Stomach (tissue), 4 donors: ENCODE measurements at regions not wholly inside any gene's neighbourhood (a gene's known extent, or its start where the extent isn't known, plus 50 kb on each side); places are given as distances from the start of the nearest gene placed in this dataset.

Experiments used
- POLR2A ChIP-seq, 4 donors: fragments of 450-650 bp; IDR thresholded peaks; one replicate each; pipeline ENCODE4 v1.6.1; 2016; ENCODE audit warnings: antibody characterized with exemption in 4 of 4, control low read depth in 2 of 4, mild to moderate bottlenecking in 1 of 4, moderate library complexity in 1 of 4
- POLR2AphosphoS5 ChIP-seq, 3 donors: sonication (generic); formaldehyde crosslinking; IDR thresholded peaks; one replicate each; pipeline ENCODE4 v1.6.1; 2016; ENCODE audit warnings: antibody characterized with exemption in 3 of 3
- TF ChIP-seq, protein P1 (sequence below), 7 experiments: fragments of 450-650 bp in 4 of 7; fragments of 200-600 bp in 3 of 7; sonication (generic) in 3 of 7; IDR thresholded peaks; one replicate each; pipeline ENCODE4 v1.5.1; 2016 to 2019; ENCODE audit warnings: antibody characterized with exemption in 7 of 7, control low read depth in 2 of 7, mild to moderate bottlenecking in 1 of 7

DNA sequence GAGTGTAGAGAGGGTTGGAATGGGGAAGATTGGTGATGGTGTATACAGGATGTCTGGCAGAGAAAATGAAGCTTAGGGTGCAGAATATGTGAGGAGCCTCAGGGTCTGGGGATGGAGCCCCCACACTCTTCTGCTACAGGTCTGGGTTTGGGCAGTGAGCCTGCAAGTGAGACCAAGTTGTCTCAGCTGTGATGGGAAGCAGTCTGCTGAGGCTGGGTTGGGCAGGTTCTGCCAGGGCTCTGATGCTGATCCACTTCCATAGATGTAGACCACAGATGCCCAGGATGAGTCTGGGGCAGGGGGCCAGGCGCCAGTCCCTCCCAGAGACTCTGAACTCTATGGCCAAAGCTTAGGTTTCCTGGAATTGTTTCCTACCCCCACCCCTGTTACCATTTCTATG is 516.9 kb downstream of the PTPRU start:
- TF ChIP-seq, protein P1, sequence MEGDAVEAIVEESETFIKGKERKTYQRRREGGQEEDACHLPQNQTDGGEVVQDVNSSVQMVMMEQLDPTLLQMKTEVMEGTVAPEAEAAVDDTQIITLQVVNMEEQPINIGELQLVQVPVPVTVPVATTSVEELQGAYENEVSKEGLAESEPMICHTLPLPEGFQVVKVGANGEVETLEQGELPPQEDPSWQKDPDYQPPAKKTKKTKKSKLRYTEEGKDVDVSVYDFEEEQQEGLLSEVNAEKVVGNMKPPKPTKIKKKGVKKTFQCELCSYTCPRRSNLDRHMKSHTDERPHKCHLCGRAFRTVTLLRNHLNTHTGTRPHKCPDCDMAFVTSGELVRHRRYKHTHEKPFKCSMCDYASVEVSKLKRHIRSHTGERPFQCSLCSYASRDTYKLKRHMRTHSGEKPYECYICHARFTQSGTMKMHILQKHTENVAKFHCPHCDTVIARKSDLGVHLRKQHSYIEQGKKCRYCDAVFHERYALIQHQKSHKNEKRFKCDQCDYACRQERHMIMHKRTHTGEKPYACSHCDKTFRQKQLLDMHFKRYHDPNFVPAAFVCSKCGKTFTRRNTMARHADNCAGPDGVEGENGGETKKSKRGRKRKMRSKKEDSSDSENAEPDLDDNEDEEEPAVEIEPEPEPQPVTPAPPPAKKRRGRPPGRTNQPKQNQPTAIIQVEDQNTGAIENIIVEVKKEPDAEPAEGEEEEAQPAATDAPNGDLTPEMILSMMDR (IDR thresholded peaks at IDR 0.05), result no peak
- TF ChIP-seq POLR2AphosphoS5 (IDR thresholded peaks at IDR 0.05), result no peak
- TF ChIP-seq POLR2A (IDR thresholded peaks at IDR 0.05), result no peak
